OCI-LY1 (cell line): ENCODE measurements at regions not wholly inside any gene's neighbourhood (a gene's known extent, or its start where the extent isn't known, plus 50 kb on each side); places are given as distances from the start of the nearest gene placed in this dataset.

Experiments used
- H2AFZ ChIP-seq: fragments of 200-600 bp; sonication (generic), shearing (Covaris generic); 2 replicates; pipeline ENCODE4 v1.6.0; 2014; ENCODE audit warnings: antibody characterized with exemption, mild to moderate bottlenecking, low read length
- H3F3A ChIP-seq: fragments of 200-600 bp; sonication (generic), shearing (Covaris generic); 2 replicates; pipeline ENCODE4 v1.6.0; 2014; ENCODE audit warnings: mild to moderate bottlenecking, antibody characterized with exemption, low read length, moderate library complexity; ENCODE audit not compliant: insufficient read depth
- H3K27ac ChIP-seq: fragments of 200-600 bp; sonication (generic); 2 replicates; pipeline ENCODE4 v1.5.1; 2014; ENCODE audit warnings: low read length, mixed run types, mild to moderate bottlenecking, low read depth; ENCODE audit not compliant: poor library complexity, severe bottlenecking
- H3K27me3 ChIP-seq: fragments of 200-600 bp; sonication (generic); 2 replicates; pipeline ENCODE4 v1.6.0; 2014; ENCODE audit warnings: antibody characterized with exemption, mild to moderate bottlenecking, low read length, moderate library complexity; ENCODE audit not compliant: insufficient read depth
- H3K36me3 ChIP-seq: fragments of 200-600 bp; sonication (generic); 2 replicates; pipeline ENCODE4 v1.6.1; 2014; ENCODE audit warnings: mild to moderate bottlenecking, antibody characterized with exemption, low read length, moderate library complexity, mixed read lengths; ENCODE audit not compliant: insufficient read depth
- H3K4me1 ChIP-seq: fragments of 200-600 bp; sonication (generic); 2 replicates; pipeline ENCODE4 v1.5.1; 2014; ENCODE audit warnings: mild to moderate bottlenecking, low read length, moderate library complexity; ENCODE audit not compliant: insufficient read depth, severe bottlenecking
- H3K4me2 ChIP-seq: fragments of 200-600 bp; sonication (generic), shearing (Covaris generic); 2 replicates; pipeline ENCODE4 v1.6.1; 2014; ENCODE audit warnings: low read length
- H3K4me3 ChIP-seq: fragments of 200-600 bp; sonication (generic); 2 replicates; pipeline ENCODE4 v1.5.1; 2014; ENCODE audit warnings: low read length, low read depth, mild to moderate bottlenecking, mixed read lengths; ENCODE audit not compliant: poor library complexity, severe bottlenecking
- H3K79me2 ChIP-seq: fragments of 200-600 bp; shearing (Covaris generic); 2 replicates; pipeline ENCODE4 v1.6.1; 2016; ENCODE audit warnings: mixed run types, low read length, mixed read lengths; ENCODE audit not compliant: insufficient read depth
- H3K9ac ChIP-seq: fragments of 200-600 bp; sonication (generic), shearing (Covaris generic); 2 replicates; pipeline ENCODE4 v1.6.1; 2014; ENCODE audit warnings: mild to moderate bottlenecking, low read length, mixed read lengths
- H3K9me2 ChIP-seq: fragments of 200-600 bp; sonication (generic), shearing (Covaris generic); 2 replicates; pipeline ENCODE4 v1.6.1; 2014; ENCODE audit warnings: low read depth, mild to moderate bottlenecking, low read length, mixed read lengths
- H3K9me3 ChIP-seq: fragments of 200-600 bp; shearing (Covaris generic); 2 replicates; pipeline ENCODE4 v1.6.1; 2014; ENCODE audit warnings: low read length, mixed read lengths
- H4K20me1 ChIP-seq: fragments of 200-600 bp; sonication (generic), shearing (Covaris generic); 2 replicates; pipeline ENCODE4 v1.6.0; 2016; ENCODE audit warnings: mild to moderate bottlenecking, low read length; ENCODE audit not compliant: insufficient read depth
- CTCF ChIP-seq: fragments of 200-600 bp; sonication (generic), shearing (Covaris generic); IDR thresholded peaks from 2 replicates; pipeline ENCODE4 v1.5.1; 2017; ENCODE audit warnings: mild to moderate bottlenecking, antibody characterized with exemption, low read length, moderate library complexity, mixed read lengths
- EZH2 ChIP-seq: fragments of 200-600 bp; sonication (generic), shearing (Covaris generic); IDR thresholded peaks from 2 replicates; pipeline ENCODE4 v1.8.0; 2017; ENCODE audit warnings: borderline replicate concordance, mixed run types, mild to moderate bottlenecking, antibody characterized with exemption, low read length, moderate library complexity, mixed read lengths

DNA sequence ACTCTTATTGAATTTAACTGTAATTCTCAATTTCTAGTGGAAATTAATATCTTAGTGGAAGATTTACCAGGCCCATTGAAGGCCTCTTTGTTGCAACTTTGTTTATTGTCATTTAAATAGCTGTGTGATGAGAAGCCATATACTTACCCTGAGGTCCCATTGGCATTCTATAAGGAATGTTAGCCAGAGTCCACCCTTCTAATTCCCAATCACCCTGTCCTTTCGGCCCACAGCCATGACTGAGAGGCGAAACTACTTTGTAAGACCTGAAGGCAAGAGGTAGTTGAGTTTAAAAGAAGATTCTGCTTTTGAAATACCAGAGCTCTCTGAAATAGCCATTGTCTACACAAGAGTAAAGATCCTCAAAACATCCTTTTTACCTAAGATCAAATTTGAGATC, 290.5 kb upstream of the RARB start:
- Histone ChIP-seq H2AFZ (no peak overlapping the region), H3K27ac (no peak overlapping the region), H3K79me2 (no peaks in the 10 kb centered on the region), H3K9me2 (no peaks in the 10 kb centered on the region), H3K9ac (no peak overlapping the region), H3K36me3 (no peaks in the 10 kb centered on the region), H3F3A (no peaks in the 10 kb centered on the region), H3K4me1 (no peaks in the 10 kb centered on the region), H3K4me3 (no peak overlapping the region), H3K27me3 (no peaks in the 10 kb centered on the region), H4K20me1 (no peaks in the 10 kb centered on the region), H3K4me2 (no peak overlapping the region), H3K9me3 (no peaks in the 10 kb centered on the region)
- TF ChIP-seq EZH2 (no peak), CTCF (no peak)

DNA sequence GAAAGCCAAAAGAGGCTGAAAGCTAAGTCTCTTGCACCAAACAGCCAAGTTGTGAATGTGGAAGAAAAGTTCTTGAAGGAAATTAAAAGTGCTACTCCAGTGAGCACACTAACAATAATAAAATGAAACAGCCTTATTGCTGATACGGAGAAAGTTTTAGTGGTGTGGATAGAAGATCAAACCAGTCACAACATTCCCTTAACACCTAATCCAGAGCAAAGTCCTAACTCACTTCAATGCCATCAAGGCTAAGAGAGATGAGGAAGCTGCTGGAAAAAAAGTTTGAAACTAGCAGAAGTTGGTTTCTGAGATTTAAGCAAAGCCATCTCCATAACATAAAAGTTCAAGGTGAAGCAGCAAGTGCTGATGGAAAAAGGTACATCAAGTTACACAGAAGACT, 288.8 kb upstream of the RARB start:
- Histone ChIP-seq H3K9ac (no peak overlapping the region), H3K27ac (no peak overlapping the region), H3K9me2 (no peaks in the 10 kb centered on the region), H3K4me2 (no peak overlapping the region), H3K4me3 (no peak overlapping the region), H3K27me3 (no peaks in the 10 kb centered on the region), H3K79me2 (no peaks in the 10 kb centered on the region), H3K9me3 (no peaks in the 10 kb centered on the region), H3F3A (no peaks in the 10 kb centered on the region), H3K4me1 (no peaks in the 10 kb centered on the region), H3K36me3 (no peaks in the 10 kb centered on the region), H4K20me1 (no peaks in the 10 kb centered on the region), H2AFZ (no peak overlapping the region)
- no peak for TF ChIP-seq CTCF
- no peak for TF ChIP-seq EZH2

- TF ChIP-seq EZH2: no peak
- no peak for TF ChIP-seq CTCF
- H3K36me3 ChIP-seq: no peaks in the 10 kb centered on the region
- H3K4me3 ChIP-seq: no peak overlapping the region
- H3K4me1 ChIP-seq: no peaks in the 10 kb centered on the region
- H3K79me2 ChIP-seq: no peaks in the 10 kb centered on the region
- no peak overlapping the region for H3K4me2 ChIP-seq
- H3K9ac ChIP-seq: no peak overlapping the region
- no peak overlapping the region for H2AFZ ChIP-seq
- H3K9me3 ChIP-seq: no peaks in the 10 kb centered on the region
- no peaks in the 10 kb centered on the region for H3K9me2 ChIP-seq
- H4K20me1 ChIP-seq: no peaks in the 10 kb centered on the region
- H3K27ac ChIP-seq: no peak overlapping the region
- H3K27me3 ChIP-seq: no peaks in the 10 kb centered on the region
- H3F3A ChIP-seq: no peaks in the 10 kb centered on the region
Measured at GRCh38 chr3:25142609-25143355, 285.3 kb upstream of the RARB start.
